Medulla oblongata (tissue), 1 donor: ENCODE measurements at regions not wholly inside any gene's neighbourhood (a gene's known extent, or its start where the extent isn't known, plus 50 kb on each side); places are given as distances from the start of the nearest gene placed in this dataset.
"Not testable (repeated sequence)": the region's sequence is repeated elsewhere in the genome, so short reads cannot be mapped to it uniquely, and the experiment has no call there.

Experiments
- DNase-seq: peaks from one replicate; pipeline ENCODE4 v3.0.0-alpha.2; 2015; ENCODE audit errors: extremely low spot score

DNA sequence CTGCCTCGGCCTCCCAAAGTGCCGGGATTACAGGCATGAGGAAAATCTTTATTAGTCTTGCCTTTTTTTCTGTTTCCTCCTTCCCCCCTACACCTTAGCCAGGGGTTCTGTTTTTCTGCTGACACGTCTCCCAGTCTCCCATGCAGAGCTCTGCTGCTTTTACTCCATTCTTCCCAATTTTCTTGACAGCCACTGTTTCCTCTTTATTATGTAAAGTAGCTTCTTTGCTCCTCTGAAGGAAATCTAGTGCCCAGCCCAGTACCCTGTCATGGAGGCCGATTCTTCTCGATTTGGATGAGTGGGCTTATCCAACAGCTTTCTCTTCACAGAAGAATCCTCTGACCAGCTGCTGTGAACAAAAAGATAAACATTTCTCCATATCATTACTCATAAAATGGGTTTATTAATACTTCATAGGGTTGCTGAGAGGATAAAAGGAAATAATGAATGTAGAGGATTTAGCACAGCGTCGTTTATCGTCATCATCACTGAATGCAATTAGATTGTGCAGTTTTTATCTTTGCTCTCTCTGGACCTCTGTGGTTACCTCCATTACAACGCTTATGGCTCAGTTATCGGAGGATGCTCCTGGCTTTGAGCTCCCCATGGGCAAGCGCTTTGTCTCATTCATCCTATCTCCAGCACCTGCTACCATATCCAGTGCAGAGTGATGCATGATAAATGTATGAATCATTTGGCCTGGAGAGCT lies 375.6 kb upstream of the C11orf87 start:
- DNase-seq = no peak

DNA sequence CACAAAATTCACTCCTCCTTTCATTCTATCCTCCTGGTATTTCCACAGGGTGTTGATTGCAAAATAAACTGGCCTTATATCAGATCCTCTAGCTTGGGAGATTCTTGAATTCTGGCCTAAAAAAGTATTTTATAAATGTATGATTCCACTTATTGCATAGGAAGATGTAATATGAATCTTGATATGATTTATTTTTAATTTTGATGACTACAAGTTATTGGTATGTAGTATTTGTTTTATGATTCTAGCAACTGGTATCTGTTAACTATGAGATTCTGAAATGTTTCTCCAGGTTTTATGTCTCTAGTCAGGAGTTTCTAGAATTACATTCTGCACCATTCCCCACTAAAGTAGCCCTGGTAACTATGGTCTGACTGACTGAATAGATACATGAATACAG lies 373.9 kb upstream of the C11orf87 start:
- no peak for DNase-seq

DNA sequence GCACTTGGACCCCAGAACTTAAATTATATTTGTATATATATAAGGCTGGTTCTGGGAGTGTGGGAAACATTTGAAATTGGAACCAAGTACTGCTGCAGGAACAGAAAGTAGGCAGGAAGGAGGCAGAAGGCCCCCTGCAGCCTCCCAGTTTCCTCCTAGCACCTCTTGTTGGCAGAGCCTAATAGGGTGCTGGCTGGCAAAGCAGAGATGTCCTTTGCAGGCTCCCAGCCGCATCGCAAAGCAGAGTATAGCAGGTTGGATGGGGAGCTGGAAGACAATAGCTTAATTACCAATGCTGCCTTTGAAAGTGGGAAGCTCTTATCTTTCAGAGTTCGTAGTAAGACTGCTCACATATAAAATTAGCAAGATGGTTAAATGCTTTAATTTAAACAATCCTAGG lies 370.8 kb upstream of the C11orf87 start:
- DNase-seq = no peak

DNA sequence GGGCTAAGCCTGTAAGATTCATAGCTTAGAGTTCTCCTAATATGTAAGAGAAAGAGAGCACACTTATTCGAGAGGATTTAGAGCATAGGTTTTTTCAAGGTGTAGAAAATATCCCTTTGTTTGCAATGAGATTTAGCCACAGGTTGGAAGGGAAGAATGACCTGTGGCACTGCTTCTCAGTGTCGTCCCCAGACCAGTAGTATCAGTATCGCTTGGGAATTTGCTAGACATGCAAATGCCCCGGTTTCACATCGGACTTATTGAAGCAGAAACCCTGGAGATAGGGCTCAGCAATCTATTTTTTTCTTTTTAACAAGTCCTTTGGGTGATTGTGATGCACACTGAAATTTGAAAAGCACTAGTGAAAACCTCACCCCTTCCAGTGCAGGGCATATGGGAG lies 362.6 kb upstream of the C11orf87 start:
- DNase-seq = no peak

DNA sequence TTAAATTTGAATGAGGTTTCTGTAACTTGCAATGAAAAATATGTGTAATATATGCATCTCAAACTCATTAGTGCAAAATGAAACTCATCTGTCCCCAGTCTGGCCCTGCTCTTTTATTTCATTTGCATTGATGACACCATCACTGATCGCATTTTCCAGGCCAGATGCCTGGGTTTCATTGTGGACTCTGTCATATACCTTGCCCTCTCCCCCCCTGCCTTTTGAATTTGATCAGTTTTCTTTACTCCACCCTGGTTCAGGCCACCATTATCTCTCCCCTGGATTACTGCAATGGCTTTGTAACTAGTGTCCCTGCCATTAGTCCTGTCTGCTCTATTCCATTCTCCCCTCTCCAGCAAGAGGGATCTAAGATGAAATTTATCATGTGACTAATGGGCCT lies 360.6 kb upstream of the C11orf87 start:
- DNase-seq = no peak

DNA sequence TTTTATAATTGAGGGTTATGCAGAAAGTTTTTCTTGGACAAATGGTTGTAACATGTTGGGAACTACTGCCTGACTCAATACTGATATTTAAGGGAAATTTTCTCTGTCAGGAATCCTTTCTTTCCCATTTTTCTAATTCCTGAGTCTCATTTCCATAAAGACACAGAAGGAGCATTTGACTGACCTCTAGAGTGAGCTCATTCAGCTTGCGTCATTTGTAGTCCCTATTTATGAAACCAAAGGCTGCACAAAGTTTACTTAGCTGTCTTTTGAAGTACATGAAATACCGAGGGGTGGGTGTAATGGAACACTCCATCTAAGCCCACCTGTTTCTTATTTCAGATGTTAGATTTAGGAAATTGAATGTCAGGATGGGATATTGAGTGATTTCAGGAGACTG lies 359.5 kb upstream of the C11orf87 start:
- no peak for DNase-seq

DNA sequence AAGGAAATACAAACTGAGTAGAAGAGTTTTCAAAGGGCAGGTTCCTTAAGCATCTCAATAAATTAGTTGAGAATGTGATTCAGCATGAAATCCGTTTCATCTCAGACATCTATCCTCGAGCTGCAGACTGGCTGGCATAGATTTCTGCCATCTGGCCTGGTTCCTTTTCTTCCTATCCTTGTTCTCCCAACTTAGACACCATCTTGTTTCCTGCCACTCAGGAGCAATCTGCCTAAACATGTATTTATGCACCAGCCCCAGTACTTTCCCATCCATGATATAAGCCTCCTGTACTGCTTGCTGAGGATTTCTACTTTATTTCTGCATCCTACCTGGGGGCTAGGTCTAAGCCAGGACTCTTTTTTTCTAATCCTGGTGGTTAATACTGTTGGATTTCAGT lies 359.1 kb upstream of the C11orf87 start:
- no peak for DNase-seq

DNA sequence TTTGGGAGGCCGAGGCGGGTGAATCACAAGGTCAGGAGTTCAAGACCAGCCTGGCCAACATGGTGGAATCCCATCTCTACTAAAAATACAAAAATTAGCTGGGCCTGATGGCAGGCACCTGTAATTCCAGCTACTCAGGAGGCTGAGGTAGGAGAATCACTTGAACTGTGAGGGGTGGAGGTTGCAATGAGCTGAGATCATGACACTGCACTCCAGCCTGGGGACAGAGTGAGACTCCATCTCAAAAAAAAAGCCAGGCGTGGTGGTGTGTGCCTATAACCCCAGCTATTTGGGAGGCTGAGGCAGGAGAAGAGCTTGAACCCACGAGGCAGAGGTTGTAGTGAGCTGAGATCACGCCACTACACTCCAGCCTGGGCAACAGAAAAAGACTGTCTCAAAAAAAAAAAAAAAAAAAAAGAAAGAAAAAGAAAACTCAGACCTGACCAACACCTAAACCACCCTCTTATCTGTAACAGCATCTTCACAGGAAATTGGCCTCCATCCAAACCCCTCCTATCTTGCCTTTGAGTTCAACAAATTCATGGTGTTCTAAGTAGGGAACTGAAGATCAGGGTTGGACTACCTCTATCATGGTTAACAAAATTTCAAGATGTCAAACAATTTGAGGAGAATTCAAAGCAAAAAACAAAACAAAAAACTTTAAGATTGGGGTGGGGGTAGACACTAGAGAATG lies 357.2 kb upstream of the C11orf87 start:
- not testable (repeated sequence) for DNase-seq

DNA sequence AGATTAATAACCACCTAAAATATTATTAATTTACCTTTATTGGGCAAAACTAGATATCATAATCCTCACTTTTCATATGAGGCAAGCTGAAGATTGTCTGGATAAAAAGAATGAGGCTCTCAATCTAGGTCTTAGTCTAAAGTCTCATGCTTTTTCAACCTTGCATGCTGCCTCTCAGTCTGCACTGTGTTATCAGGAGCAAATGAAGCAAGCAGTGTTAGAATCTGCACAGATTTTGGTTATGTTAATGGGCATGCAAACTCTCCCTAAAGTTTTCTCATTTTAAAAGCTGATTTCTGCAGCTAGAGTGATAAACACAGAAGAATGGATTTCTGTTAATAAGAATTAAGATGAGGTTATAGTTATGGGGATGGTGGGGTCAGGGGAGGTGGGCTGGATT lies 350.7 kb upstream of the C11orf87 start:
- no peak for DNase-seq

DNA sequence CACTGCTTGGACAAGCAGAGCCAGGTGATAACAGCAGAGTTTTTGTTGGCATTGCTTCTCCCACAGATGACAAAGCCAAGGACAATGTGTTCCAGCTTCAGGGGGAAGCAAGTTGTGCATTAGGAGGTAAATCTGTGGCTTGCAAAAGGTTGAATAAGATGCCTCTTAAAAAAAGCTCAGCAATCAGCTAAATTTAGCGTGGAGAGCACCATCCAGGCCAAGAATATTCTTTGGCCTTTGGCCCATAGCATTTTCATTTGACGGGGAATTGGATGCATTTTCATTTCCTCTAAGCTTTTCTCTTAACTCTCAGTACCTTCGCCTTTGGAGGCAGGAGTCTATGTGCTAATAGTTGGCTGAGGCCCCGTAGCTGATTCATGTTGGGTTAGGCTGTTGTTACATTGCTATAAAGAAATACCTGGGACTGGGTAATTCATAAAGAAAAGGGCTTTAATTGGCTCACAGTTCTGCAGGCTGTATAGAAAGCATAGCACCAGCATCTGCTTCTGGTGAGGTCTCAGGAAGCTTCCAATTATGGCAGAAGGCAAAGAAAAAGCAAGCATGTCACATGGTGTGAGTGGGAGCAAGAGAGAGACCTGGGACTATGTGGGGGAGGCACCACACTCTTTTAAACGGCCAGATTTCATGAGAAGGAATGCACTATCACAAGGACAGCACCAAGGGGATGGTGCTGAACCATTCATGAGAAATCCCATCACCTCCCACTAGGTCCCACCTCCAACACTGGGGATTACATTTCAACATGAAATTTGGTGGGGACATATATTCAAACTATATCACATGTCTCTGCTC lies 350.1 kb upstream of the C11orf87 start:
- DNase-seq = no peak

DNA sequence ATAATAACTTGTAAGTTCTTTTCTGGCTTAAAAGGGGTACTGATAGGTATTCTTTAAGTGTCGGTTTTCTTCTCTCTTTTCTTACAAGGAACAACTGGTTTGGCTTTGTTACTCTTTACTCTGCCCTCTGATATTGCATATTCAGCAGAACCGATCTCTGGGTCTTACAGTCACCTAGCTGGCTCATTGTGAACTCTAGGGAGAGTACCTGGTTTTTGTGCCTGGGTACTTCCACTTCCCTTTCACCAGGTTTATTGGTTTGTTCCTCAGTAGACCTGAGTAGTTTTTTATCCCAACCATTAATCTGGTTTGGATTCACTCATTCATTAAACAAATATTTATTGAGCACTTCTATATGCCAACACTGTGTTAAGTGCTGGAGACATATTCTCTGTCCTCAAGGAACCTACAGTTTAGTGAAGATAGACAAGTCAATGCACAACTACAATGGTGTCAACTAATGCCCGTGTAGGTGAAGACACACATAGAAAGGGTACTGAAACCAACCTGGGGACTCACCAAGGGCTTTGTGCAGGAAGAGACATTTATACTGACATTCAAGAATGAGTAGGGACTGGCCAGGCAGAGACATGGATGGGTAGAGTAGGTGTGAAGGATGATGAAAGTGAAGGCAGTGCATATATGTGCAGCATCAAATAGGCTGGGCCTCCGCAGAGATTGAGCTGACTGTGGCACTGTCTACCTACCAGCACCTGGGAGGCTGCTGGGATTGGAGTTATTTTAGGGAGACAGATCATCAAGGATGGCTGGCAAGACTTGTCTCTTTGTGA lies 348.8 kb upstream of the C11orf87 start:
- DNase-seq = no peak

DNA sequence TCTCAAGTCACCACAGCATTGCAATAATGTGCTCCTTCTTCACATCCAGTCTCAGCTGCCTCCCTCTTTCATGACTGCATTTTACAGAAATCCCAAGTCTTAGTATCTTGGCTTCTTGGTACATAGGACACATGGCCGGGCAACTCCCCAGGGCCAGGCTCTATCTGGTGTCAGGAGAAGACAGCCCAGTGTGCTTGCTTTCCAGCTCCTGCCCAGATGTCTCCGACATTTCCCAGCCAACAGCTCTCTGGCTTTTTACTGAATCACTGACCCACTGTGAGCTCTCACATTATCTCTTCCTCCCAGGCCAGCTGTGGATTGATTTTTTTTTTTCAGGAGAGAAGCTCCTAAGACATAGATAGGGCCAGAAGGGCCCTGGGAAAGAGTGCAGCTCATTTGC lies 346.0 kb upstream of the C11orf87 start:
- no peak for DNase-seq

DNA sequence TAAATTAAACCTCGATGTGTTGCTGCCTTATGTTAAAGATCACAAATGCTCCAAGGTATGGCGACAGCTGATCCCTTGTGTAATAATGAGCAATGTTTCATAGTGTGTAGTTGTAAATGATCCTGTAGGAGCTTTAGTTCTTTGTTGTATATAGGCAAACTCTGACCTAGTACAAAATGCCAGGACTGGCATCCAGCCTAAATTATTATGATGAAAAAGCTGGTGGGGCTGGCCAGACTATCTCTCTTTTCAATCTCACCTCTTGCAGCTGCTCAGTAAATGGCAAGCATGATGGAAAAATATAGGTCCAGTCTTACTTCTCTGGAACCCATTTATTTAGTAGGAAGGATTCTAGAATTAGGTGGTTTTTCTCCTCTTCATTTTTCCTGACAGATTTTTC lies 345.1 kb upstream of the C11orf87 start:
- DNase-seq = no peak

DNA sequence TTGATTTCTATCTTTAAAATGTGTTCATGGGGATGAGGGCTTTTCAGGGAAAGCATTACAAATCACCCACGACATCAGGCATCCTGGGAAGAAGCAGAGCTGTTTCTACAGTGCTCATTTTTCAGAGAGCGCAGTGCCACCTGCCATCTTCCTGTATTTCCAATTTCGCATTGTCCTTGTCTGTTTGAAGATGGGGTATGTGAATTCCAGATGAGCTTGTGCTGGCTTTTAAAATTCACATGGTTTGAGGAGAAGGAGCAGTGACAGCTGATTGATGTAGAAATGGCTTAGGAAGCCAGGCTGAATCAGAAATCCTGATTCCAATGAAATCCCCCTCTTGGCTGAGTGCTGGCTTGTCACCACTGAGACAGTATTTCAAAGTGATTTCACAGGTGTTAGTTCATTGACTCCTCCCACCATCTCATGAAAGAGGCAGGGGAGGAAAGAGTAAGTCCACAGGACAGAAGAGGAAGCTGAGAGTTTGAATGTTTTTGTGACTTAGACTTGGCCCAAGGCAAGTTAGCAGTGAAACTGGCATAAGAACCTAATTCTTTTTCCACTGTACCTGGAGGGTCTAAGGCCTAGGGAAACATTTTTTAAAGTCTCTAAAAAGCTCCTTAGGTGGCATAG lies 344.6 kb upstream of the C11orf87 start:
- no peak for DNase-seq

DNA sequence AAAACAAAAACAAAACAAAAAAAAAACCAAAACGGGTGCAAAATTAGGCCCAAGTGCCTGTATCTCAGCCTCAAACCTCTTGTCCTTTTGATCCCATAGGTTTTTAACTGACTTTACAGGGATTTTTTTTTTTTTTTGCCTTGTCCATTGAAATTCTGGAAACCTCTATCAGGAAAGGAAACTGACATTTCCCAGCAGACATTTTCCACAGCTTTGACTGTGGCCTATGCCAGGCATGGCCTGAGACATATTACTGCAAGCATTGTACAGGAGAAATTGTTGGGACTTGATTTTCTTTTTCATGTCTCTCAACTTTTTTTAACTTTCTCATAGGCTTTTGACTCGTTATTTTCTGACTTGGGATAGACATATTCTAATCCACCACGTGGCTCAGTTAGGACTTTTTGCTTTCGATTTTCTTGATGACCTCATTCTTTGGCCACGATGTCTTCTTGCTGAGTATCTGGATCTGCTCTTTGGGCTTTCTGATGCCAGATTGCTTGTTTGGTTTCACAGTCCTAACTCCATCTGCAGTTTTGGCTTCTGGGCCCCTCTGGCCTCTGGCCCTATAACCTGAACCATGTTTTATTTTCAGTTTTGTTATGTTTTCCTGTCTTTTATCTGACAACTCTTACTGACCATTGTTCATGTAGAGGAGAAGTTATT lies 336.1 kb upstream of the C11orf87 start:
- DNase-seq = peak; percentile 17

DNA sequence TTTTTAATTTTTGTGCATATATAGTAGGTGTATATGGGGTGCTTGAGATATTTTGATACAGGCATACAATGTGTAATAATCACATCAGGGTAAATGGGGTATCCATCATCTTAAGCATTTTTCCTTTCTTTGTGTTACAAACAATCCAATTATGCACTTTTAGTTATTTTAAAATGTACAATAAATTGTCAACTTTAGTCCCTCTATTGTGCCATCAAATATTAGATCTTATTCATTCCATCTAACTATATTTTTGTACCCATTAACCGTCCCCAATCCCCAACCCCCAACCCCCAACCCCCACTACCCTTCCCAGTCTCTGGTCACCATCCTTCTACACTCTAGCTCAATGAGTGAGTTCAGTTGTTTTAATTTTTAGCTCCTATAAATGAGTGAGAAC lies 335.1 kb upstream of the C11orf87 start:
- DNase-seq = no peak

DNA sequence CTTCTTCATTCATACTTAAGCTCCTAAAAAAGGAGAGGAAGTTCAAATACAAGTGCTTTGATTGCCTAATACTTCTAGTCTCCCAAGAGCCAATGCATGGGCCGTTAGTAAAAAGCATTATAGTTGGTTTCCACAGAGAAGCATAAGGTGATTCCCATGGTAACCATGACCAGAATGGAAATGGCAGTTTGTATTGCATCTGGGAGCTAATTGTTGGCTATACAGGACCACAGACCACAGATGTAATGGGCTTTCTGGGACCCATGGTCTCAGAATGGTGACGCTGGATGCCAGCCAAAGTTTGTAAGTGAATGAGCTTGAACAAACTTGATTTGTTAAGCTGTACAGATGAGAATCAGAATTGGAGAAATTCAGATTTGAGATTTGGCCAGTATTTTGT lies 333.9 kb upstream of the C11orf87 start:
- no peak for DNase-seq

DNA sequence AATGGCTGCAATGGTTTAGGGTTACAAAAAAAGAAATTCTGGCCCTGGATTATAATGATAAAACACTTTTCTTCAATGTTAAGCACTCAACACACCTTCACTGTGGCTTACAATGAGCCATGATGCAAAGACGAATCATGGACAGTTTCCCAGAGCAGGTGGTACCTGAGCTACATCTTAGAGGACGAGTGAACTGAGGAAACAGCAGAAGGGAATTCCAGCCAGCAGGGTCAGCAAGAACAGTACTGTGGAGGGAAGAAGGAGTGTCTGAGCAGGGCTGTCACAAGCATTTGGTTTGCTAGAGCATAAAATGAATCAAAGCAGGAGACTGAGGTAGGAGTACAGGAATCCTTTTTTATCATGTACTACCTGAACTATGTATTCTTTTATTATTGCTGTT lies 332.8 kb upstream of the C11orf87 start:
- no peak for DNase-seq

DNA sequence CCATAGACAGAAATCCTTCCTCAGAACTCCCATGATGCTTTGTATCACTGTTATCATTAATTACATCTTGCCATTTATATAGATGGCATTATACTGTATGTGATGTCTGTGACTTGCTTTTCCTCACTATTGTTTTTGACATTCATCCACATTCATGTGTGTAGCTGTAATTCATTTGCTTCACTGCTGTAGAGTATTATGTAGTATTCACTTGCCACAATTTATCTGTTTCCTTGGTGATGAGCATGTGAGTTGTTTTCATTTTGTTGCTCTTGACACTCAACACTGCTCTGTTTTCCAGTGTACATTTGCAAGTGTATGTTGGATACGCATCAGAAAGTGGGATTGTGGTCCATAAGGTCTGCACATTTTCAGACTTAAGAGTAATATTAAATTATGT lies 328.6 kb upstream of the C11orf87 start:
- DNase-seq = no peak

DNA sequence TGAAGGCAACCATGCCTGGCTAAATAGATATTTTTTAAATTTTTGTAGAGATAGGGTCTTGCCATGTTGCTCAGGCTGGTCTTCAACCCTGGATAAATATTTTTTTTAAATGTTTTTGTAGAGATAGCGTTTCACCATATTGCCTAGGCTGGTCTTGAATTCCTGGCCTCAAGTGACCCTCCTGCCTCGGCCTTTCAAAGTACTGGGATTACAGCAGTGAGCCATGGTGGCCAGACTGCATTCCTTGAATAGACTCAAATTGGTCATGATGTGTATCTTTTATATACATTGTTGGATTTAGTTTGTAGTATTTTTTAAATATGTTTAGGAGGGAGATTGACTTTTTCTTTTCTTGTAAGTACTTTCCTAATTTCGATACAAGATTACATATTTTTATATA lies 325.7 kb upstream of the C11orf87 start:
- no peak for DNase-seq
